Fibroblast of skin of left biceps (primary cell): ENCODE measurements at regions not wholly inside any gene's neighbourhood (a gene's known extent, or its start where the extent isn't known, plus 50 kb on each side); places are given as distances from the start of the nearest gene placed in this dataset.

Experiments
- DNase-seq, 2 experiments: peaks; one replicate each; pipeline ENCODE4 v3.0.0-alpha.2; 2013; ENCODE audit warnings: low read depth in 2 of 2

- DNase-seq, result no peak
Observed at GRCh38 chr5:152270096-152270495, 135.0 kb downstream of the NMUR2 start.

DNA sequence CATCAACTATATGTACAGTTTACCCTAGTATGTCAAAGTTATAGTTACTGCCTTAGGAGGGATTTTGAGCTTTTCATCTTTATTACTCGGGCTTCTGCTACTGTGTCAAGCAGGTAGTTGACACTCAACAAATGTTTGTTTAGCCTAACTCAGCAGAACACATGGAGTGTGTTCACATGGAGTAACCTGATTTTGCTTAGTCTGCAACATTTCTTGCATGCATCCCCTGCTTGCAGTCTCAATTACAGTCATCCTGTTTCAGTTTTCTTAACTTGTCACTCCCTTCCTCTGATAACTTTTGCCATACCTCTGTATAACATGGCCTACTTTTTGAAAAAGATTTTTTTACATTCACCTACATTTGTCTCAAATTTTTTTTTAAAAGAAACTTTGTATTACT, 135.5 kb downstream of the NMUR2 start:
- no peak for DNase-seq

DNA sequence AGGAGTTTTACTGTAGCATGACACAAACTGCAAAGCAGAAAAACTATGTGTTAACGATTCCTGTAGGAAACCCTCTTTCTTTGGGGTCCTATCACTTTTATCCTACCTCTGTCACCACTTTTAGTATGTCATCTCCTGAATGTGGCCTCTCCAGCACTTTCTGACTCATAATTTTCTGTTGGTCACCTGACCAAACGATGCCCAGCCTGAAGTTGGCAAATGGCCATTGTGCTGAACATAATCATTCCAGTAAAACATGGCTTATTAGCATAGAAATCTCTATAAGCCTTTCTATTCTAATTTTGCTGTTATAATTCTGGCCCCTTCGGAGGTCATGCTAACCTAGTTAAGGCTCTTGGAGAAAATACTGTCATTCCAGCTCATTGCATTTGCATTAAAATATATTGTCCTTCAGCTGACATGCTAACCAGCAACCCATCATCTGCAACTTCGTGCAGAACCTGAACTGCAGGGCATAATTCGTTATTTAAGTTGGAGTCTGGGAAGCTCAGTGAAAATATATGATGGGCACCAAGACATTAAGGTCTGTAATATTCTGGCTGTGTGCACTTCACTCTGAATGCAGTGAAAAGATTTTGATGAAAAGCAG, 140.3 kb downstream of the NMUR2 start:
- no peak for DNase-seq

DNA sequence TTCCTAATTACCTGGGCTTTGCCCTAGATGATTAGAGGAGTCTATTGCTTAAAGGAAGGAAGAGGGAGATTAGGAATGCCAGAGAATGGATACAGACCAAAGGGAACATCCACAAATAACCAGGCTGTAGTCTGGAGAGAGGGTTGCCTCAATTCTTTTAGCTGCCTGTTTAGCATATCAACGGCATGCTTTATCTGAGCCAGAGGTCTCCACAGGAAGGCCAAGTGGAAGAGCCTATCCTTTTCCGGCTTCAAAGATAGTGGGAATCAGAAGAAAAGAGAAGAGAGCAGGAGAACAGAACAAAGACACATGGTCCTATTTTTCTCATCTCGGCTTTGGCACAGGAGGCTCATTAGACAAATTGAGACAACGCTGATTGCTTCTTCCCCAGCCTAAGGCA, 142.4 kb downstream of the NMUR2 start:
- DNase-seq, result no peak

GRCh38 chr5:152260940-152261339, 144.1 kb downstream of the NMUR2 start:
- no peak for DNase-seq

- no peak for DNase-seq
Observed at GRCh38 chr5:152259702-152260101, 145.4 kb downstream of the NMUR2 start.

DNA sequence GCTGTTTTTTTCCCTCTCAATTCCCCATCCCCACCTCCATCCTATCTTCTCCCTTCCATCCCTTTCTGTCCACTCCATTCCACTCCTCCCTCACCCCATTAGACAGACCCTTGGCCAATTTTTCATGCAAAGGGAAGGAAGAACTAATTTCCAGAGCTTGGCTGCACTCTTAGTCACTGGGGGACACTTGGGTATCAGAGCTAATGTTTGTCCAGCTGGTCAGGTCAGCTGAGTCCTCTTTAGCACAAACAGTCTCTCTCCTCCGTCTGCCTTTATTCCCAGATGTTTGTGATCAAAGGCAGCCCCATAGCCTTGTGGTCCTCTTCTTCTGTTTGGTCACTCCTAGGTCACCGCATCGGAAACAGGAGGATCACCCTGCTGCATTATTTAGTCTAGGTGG, 148.5 kb downstream of the NMUR2 start:
- DNase-seq, result no peak

GRCh38 chr5:152255411-152255810, 149.7 kb downstream of the NMUR2 start:
- DNase-seq, result no peak

DNA sequence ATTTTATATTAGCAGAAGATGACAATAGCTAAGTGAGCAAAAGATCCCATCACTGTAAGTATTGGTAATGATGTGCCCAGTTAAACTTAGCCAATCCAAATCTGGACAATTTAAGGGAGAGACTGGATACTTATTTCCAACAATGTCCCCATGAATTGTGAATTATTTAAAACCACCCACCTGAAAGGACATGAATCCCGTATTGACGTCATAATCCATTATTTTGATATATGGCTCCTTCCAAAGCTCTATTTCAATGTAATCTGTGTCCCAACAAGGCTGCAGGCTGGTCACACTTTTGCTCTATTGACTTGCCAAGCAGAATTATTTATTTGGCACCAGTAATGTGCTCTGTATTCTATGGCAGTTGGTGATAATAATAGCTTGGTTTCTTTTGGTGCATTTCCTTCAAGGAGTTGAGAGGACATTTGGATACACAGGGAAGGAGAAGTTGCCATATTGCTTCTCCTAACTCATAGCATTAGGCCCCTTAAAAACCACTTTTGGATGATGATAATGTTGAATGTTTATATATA, 157.2 kb downstream of the NMUR2 start:
- DNase-seq, result no peak

DNA sequence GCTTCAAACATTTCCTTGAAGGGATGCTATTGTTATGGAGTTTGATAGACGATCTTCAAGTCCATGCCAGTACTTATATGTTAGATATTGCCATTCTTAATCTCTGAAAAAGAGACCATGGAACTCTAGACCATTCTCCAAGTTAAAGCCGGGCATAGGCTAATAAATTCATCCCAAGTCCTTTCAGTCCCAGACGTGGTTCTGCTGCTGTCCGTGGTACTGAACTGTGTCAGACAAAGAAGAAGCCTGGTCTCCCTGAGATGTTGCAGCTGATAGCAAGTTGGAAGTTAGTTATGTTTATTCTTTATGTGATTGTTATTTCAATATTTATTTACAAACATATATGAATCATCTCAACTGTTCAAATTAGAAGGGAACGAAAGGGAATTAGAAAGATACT, 158.7 kb downstream of the NMUR2 start:
- no peak for DNase-seq

GRCh38 chr5:152237531-152237930, 167.5 kb downstream of the NMUR2 start:
- no peak for DNase-seq

DNA sequence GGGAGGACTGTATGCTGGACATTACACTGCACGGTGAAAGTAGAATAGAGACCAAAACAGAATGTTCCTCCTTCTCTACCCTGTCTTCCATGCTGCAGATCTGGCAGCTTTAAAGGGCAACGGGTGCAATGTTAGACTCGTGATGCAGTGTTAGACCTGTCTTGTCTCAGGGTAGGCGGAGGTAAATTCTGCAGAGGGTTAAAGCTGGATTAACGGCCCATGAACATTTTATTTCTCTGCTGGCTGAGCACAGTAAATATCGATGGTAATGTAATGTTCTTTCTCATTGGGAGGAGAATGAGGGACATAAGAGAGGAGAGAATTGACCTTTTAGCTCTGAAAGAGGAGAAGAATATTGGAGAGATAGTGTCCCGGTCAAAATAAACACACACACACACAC, 178.9 kb downstream of the NMUR2 start:
- no peak for DNase-seq

DNA sequence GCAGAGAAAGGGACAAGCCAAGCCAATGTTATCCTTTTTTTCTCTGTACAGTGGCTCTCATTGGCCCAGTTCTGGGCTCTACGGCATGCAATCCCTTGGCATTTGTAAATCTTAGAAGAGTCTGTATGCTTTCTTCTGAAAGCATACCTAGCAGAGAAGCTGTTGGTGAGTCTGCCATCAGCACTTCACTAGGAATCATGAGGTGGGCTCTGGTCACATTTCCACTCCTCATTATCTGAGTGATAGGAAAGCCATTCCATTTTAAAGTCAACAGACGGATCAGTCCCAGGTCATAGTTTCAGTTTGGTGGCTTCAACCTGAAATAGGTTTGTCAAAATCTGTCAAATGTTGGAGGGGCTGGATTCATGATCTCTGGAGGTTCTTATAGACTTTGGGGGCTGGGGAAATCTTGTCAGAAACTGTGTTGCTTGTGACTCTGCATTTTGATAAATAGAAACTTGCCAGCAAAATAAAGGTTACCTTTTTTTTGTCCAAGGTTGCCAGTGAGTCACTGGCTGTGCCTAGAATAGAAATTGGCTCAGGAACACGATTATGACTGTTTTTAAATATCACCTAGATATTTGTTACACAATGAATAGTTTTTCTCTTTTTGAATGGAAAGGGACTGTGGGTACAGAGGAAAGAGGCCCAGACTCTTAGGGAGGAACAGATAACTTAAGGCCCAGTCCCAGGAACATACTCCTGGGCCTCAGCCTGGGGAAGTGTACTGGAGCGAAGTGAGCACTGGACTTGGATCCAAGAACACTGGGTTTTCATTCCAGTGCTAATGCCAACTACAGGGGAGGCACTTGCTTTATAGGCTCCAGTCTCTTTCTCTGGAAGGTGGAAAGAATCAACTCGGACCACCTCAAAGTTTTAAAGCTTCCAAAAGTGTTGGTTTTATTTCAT, 183.1 kb downstream of the NMUR2 start:
- DNase-seq, result no peak

DNA sequence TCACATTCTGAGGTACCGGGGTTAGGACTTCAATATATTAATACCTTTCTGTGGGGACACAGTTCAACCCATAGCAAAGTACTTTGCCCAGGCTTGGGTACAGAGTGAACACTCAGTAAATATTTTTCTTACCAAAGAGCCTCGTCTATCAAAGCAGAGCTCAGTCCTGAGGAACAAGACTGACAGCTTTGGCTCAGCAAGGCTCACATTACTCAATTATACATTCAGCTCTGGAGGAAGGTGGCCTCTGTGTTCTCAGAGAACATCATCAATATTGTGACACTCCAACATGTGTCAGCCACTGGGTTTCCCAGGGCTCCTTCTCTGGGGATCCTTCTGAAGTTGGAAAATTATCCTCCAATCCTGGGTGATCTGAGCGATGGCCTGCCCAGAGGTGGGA, 186.4 kb downstream of the NMUR2 start:
- no peak for DNase-seq

DNA sequence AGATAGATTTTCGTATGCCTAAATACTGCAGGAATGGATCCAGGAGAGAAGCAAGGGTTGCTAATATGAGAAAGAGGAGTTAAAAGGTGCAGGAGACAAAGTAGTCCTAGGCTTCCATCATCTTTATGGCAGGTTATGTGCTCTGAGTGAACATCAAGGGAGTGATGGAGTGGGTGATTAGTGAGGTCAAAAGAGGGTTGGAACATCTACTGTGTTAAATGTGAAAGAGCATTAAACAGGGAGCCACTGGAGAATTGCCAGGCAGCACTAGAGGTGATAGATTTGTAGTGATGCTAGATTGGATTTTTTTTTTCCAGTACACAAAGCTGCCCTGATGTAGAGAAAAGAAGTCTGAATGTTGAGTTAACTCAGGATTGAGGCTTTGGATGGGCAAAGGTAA, 199.3 kb downstream of the NMUR2 start:
- DNase-seq, result no peak

- DNase-seq, result no peak
Observed at GRCh38 chr5:152202321-152202720, 202.8 kb downstream of the NMUR2 start.

- DNase-seq, result no peak
Observed at GRCh38 chr5:152193391-152194107, 211.5 kb downstream of the NMUR2 start.

GRCh38 chr5:152188251-152188650, 216.8 kb downstream of the NMUR2 start:
- DNase-seq, result peak in 1 of 2 experiments; percentile 1

DNA sequence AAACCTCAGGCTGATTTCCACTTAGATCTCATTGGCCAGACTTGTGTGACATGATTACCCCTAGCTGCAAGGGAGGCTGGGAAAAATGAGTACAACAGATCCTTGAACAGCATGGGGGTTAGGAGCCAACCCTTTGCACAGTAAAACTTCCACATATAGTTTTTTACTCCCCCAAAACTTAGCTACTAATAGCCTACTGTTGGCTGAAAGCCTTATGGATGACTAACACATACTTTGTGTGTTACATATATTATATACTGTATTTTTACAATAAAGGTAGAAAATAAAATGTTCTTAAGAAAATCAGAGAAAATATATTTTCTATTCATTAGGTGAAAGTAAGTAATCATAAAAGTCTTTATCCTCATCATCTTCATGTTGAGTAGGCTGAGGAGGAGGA, 217.4 kb downstream of the NMUR2 start:
- DNase-seq, result no peak

DNA sequence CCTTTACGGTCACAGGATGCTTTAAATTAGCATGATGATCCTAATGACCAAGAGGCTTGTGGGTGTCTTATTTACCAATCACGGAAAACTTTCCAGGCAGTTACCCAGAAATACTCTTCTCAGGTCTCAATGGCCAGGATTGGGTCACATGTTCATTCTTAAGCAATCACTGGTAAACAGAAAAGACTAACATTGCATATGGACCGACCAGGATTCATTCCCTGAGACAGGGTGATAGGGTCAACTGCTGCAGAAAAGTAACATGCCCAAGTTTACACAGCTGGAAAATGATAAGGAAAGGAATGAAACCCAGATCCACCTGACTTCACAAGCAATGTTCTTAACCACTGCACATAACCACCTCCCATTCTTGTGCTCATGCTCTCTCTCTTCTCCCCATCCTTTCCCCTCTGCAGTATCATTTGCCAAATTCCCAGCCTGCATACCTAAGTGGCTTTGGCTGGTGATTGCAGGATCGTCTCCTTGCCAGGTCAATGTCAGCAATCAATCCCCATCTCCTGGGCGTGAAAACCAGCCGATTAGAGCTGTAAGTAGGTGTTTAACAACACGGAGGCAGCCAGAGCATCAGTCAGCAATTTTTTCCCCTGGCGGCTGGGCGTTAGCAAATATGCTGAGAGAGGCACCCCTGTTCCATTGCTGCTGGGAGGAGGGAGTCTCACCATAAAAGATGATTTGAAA, 219.4 kb downstream of the NMUR2 start:
- DNase-seq, result no peak

DNA sequence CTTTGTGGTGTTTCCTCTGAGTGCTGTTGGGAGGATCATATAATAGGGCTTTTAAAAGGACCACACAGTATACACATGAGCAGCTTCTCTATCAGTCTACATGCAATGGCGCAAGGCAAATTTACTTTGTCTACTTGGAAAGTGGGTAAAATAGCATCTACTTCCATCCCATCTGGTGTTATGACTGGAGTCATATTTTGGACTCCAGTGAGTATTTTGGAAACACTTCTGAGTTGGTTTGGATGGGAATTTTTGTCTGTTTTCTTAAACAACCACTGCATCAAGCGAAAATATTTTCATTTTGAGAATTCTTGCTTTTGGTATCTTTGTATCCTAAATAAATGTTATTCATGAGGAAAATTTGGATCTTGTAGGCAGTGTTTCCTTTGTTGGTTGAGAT, 220.8 kb downstream of the NMUR2 start:
- DNase-seq, result no peak

DNA sequence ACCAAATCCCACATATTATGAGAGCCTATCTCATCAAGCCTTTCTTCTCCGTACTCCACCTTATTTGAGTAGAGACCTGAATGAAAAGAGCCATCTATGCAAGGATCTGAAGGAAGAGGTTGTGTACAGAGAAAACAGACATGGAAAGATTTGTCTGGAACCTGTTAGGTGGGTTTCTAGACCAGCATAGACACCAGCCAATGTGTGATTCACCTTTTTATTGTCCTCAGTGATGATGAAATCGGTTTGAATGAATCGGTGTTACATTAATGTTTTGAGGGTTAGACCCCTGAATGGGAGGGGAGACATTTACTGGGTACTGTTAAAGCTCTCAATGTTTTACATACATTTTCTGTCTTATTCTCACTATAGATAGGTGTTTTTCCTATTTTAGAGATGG, 223.6 kb downstream of the NMUR2 start:
- no peak for DNase-seq
